Natural killer cell (primary cell): ENCODE measurements at regions not wholly inside any gene's neighbourhood (a gene's known extent, or its start where the extent isn't known, plus 50 kb on each side); places are given as distances from the start of the nearest gene placed in this dataset.

Experiments
- ATAC-seq, 3 donors: fragments of 150-1000 bp in 2 of 3; fragments of 200-7000 bp in 1 of 3; cut with Tn5 transposase; 1 replicate in 1 of 3; 2 replicates in 2 of 3; pipeline ENCODE4 v1.10.0; 2021; ENCODE audit warnings: mild to moderate bottlenecking in 2 of 3, moderate library complexity in 2 of 3
- DNase-seq, 2 donors: peaks; one replicate each; pipeline versions ENCODE4 v3.0.0 to v3.0.0-alpha.2; 2013 to 2021; ENCODE audit warnings: mixed read lengths in 1 of 2
- H3K27ac ChIP-seq: one replicate; pipeline ENCODE4 v1.5.1; 2013; ENCODE audit warnings: mild to moderate bottlenecking, low read length
- H3K27me3 ChIP-seq: one replicate; pipeline ENCODE4 v1.6.1; 2013; ENCODE audit warnings: low read length; ENCODE audit not compliant: control insufficient read depth, insufficient read depth
- H3K36me3 ChIP-seq: one replicate; pipeline ENCODE4 v1.6.1; 2013; ENCODE audit warnings: low read length; ENCODE audit not compliant: control insufficient read depth, insufficient read depth
- H3K4me1 ChIP-seq: one replicate; pipeline ENCODE4 v1.6.1; 2013; ENCODE audit warnings: low read length; ENCODE audit not compliant: control insufficient read depth, insufficient read depth
- H3K4me3 ChIP-seq: one replicate; pipeline ENCODE4 v1.5.1; 2013; ENCODE audit warnings: low read length
- H3K9me3 ChIP-seq: one replicate; pipeline ENCODE4 v1.6.1; 2013; ENCODE audit warnings: low read length; ENCODE audit not compliant: control insufficient read depth, insufficient read depth
- H3K27ac Mint-ChIP-seq, 2 donors: one replicate each; pipeline ENCODE4 v1.8.0; 2022; ENCODE audit warnings: mild to moderate bottlenecking in 2 of 2, mixed read lengths in 2 of 2, moderate library complexity in 1 of 2
- H3K27me3 Mint-ChIP-seq, 2 donors: one replicate each; pipeline ENCODE4 v1.8.0; 2022; ENCODE audit warnings: low read depth in 2 of 2, mixed read lengths in 2 of 2
- H3K36me3 Mint-ChIP-seq: one replicate; pipeline ENCODE4 v1.8.0; 2022; ENCODE audit warnings: mixed read lengths
- H3K4me1 Mint-ChIP-seq, 2 donors: one replicate each; pipeline ENCODE4 v1.8.0; 2022; ENCODE audit warnings: mixed read lengths in 2 of 2
- H3K4me3 Mint-ChIP-seq: one replicate; pipeline ENCODE4 v1.8.0; 2022; ENCODE audit warnings: mild to moderate bottlenecking, moderate library complexity, mixed read lengths
- H3K9me3 Mint-ChIP-seq, 2 donors: one replicate each; pipeline ENCODE4 v1.8.0; 2022; ENCODE audit warnings: mixed read lengths in 2 of 2
- WGBS: methylation state at CpG from one replicate; pipeline ENCODE4 v1.1.7; 2013; ENCODE audit warnings: missing lambda C conversion rate; ENCODE audit not compliant: insufficient coverage; 5-methylcytosine and 5-hydroxymethylcytosine counted together
- intact Hi-C: fragments of 100-400 bp; cut with micrococcal nuclease; formaldehyde crosslinking; loops from one replicate; pipeline ENCODE4 v1.14.2; 2022
- TF ChIP-seq, protein P1 (sequence below): fragments of 200-600 bp; IDR thresholded peaks from one replicate; pipeline ENCODE4 v1.8.0; 2022; ENCODE audit warnings: antibody characterized with exemption

DNA sequence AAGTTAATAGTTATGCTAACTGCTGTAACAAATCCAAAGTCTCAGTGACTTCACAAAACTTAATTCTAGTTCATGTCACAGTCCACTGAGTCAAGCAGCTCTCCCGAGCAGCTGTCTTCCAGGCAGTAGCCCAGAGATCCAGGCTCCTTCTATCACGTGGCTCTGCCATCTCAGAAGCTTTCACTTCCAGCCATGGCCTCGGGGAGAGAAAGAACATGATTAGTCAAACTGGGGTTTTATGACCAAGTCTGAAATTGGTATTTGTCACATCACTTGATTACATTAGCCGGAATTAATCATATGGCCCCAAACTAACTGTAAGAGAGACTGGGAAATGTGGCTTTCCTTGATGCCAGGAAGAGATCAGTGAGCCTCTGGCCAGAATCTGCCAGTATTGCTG, 70.2 kb upstream of the DGKG start:
- TF ChIP-seq, protein P1, sequence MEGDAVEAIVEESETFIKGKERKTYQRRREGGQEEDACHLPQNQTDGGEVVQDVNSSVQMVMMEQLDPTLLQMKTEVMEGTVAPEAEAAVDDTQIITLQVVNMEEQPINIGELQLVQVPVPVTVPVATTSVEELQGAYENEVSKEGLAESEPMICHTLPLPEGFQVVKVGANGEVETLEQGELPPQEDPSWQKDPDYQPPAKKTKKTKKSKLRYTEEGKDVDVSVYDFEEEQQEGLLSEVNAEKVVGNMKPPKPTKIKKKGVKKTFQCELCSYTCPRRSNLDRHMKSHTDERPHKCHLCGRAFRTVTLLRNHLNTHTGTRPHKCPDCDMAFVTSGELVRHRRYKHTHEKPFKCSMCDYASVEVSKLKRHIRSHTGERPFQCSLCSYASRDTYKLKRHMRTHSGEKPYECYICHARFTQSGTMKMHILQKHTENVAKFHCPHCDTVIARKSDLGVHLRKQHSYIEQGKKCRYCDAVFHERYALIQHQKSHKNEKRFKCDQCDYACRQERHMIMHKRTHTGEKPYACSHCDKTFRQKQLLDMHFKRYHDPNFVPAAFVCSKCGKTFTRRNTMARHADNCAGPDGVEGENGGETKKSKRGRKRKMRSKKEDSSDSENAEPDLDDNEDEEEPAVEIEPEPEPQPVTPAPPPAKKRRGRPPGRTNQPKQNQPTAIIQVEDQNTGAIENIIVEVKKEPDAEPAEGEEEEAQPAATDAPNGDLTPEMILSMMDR = no peak
- Histone ChIP-seq H3K27me3 (no peaks in the 10 kb centered on the region), H3K9me3 (no peaks in the 10 kb centered on the region), H3K4me3 (no peak overlapping the region), H3K27ac (no peak overlapping the region), H3K4me1 (no peaks in the 10 kb centered on the region), H3K36me3 (no peaks in the 10 kb centered on the region)
- Mint-ChIP-seq H3K27me3 (no peaks in the 10 kb centered on the region), H3K4me1 (no peaks in the 10 kb centered on the region), H3K9me3 (no peaks in the 10 kb centered on the region), H3K4me3 (no peak overlapping the region), H3K36me3 (no peaks in the 10 kb centered on the region), H3K27ac (no peak overlapping the region)
- 75% methylated on average over 4 of the region's 4 CpGs for WGBS
- ATAC-seq (no peak), DNase-seq (no peak)
- intact Hi-C loops = no loop called here

DNA sequence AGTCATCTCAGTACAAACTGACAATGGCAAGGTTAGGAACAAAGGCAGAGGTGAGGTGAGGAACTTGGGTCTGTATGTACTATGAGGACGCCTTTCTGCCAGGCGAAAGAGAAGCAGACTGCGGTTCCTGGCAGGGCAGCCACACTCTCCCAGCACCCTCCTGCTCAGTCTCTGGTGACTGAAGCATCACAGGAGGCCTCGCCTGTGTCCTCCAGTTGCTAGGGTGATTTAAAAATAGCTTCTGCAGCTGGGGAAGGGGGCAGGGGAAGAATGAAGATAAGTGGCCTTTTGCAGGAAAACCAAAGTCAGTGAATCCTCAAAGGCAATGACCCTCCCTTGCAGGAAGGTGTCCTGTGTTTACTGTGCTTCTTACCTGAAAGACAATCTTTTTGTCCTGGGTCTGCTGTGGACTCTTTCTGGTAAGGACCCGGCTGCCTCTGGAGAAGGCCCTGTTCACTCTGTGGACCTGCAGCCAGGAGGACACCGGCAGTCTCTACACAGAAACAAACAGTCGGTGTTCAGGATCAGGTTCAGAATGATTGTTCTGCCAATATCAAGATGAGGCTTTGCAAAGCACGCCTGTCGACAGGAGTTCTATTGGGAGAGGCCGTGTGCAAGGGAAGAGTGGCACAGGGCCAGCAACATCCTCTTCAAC, 65.7 kb upstream of the DGKG start:
- Histone ChIP-seq H3K27ac (no peak overlapping the region), H3K9me3 (no peaks in the 10 kb centered on the region), H3K36me3 (no peaks in the 10 kb centered on the region), H3K4me1 (no peaks in the 10 kb centered on the region), H3K4me3 (no peak overlapping the region), H3K27me3 (no peaks in the 10 kb centered on the region)
- intact Hi-C loops = no loop called here
- Mint-ChIP-seq H3K27ac (no peak overlapping the region), H3K27me3 (peaks cover 0 to 5% of the 10 kb centered on the region in 2 donors), H3K4me1 (no peaks in the 10 kb centered on the region), H3K4me3 (no peak overlapping the region), H3K9me3 (no peaks in the 10 kb centered on the region), H3K36me3 (no peaks in the 10 kb centered on the region)
- TF ChIP-seq, protein P1 = no peak
- no peak for DNase-seq
- 70% methylated on average over 10 of the region's 10 CpGs for WGBS
- ATAC-seq = no peak

DNA sequence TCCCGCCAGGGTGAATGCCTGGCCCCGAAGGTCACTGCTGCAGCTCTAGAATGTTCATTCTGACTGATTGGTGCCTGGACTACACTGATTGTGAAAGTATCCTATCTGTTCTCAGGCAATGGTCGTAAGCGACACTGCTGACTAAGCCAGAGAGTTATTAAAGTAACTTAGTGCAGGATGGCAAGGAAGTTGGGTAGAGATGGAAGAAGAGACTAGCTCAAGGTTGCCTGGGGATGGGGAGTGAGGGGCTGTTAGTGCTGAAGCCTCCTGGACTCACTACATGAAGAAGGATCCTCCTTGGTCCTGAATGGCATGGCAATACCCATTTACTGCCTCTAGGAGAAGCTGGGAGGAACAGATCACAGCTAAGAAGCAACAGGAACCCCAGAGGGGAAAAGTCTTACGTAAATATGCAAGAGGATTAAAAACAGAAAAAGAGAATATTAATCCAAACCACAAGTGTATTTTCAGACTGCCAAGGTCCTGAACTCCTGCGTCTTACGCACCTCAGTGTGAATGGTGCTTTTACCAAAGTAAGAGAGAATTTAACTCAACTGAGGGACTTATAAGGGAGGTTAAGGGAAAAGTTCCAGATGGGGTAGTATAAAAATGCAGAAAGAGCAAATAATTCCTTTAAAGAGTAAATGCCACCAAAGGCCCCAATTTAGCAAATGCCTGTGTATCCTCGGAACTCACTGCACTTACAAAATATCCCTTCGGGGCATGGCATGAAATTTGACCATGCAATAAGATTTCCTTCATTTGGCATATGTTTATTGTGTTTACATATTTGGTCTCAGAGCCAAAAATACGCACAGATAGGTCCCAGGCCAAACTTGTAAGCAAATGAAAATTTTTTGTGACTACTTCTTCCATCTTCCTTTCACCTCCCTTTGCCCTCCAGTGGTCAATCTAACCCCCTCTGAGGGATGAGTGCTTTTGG, 64.0 kb upstream of the DGKG start:
- Mint-ChIP-seq H3K4me1 (no peaks in the 10 kb centered on the region), H3K36me3 (no peaks in the 10 kb centered on the region), H3K4me3 (no peak overlapping the region), H3K27me3 (peaks cover 0 to 13% of the 10 kb centered on the region in 2 donors), H3K27ac (no peak overlapping the region), H3K9me3 (no peaks in the 10 kb centered on the region)
- ATAC-seq (no peak), DNase-seq (no peak)
- 81% methylated on average over 9 of the region's 10 CpGs for WGBS
- intact Hi-C loops = no loop called here
- TF ChIP-seq, protein P1 = no peak
- Histone ChIP-seq H3K27ac (no peak overlapping the region), H3K4me1 (no peaks in the 10 kb centered on the region), H3K27me3 (no peaks in the 10 kb centered on the region), H3K36me3 (no peaks in the 10 kb centered on the region), H3K9me3 (no peaks in the 10 kb centered on the region), H3K4me3 (no peak overlapping the region)
